Breast epithelium (tissue), 4 donors: ENCODE measurements at regions not wholly inside any gene's neighbourhood (a gene's known extent, or its start where the extent isn't known, plus 50 kb on each side); places are given as distances from the start of the nearest gene placed in this dataset.
A peak's percentile ranks its signal among the peaks of the same experiment; 100 is the strongest.

Source experiments
- DNase-seq, 2 donors: peaks; one replicate each; pipeline ENCODE4 v3.0.0-alpha.2; 2019; ENCODE audit warnings: low spot score in 2 of 2
- H3K27ac ChIP-seq, 2 donors: fragments of 200-600 bp; sonication (generic) in 1 of 2; one replicate each; pipeline ENCODE4 v1.5.1; 2016 to 2019; ENCODE audit warnings: mild to moderate bottlenecking in 1 of 2
- H3K27me3 ChIP-seq, 2 donors: fragments of 200-600 bp; sonication (generic) in 1 of 2; one replicate each; pipeline versions ENCODE4 v1.5.1 to v1.6.0; 2017 to 2019; ENCODE audit warnings: control low read depth in 1 of 2, mild to moderate bottlenecking in 1 of 2
- H3K36me3 ChIP-seq: fragments of 200-600 bp; one replicate; pipeline ENCODE4 v1.5.1; 2019
- H3K4me1 ChIP-seq, 2 donors: fragments of 200-600 bp; sonication (generic); one replicate each; pipeline ENCODE4 v1.5.1; 2016 to 2019; ENCODE audit warnings: control low read depth in 1 of 2
- H3K4me3 ChIP-seq, 3 donors: fragments of 200-600 bp; sonication (generic); 1 replicate in 2 of 3; 2 replicates in 1 of 3; pipeline ENCODE4 v1.5.1; 2016 to 2019; ENCODE audit warnings: mild to moderate bottlenecking in 3 of 3, moderate library complexity in 2 of 3
- H3K9me3 ChIP-seq, 2 donors: fragments of 200-600 bp; sonication (generic) in 1 of 2; one replicate each; pipeline ENCODE4 v1.5.1; 2016 to 2019; ENCODE audit warnings: control low read depth in 1 of 2
- POLR2A ChIP-seq: fragments of 450-650 bp; IDR thresholded peaks from one replicate; pipeline ENCODE4 v1.6.1; 2016; ENCODE audit warnings: antibody characterized with exemption, mild to moderate bottlenecking, moderate library complexity
- POLR2AphosphoS5 ChIP-seq, 3 donors: sonication (generic); formaldehyde crosslinking; IDR thresholded peaks; one replicate each; pipeline ENCODE4 v1.6.1; 2017; ENCODE audit warnings: antibody characterized with exemption in 3 of 3
- intact Hi-C: fragments of 100-400 bp; cut with DNase I; formaldehyde crosslinking; loops from one replicate; pipeline ENCODE4 v1.15.1; 2023; ENCODE audit warnings: low total_unique reads
- TF ChIP-seq, protein P1 (sequence below), 3 donors: fragments of 450-650 bp; IDR thresholded peaks; one replicate each; pipeline ENCODE4 v1.5.1; 2016 to 2017; ENCODE audit warnings: antibody characterized with exemption in 3 of 3, mild to moderate bottlenecking in 3 of 3, moderate library complexity in 3 of 3

DNA sequence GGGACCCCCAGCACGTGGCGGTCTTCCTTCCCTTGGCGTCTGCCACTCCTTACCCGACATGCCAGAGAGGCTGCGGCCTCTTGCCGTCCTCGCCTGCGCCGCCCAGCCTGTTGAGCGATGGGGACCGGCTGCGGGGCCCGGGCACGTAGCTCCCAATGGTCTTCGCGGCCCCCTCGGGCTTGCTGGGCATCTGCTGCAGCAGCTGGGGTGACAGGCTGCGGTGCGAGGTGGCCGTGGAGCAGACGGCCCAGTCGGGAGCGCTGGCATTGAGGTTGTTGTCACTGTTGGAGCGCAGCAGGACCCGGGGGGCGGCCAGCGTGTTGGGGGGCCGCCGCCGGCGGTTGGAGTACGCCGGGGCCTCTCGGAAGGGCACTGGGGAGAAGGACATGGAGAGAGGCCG lies 422.0 kb downstream of the CTTN start:
- intact Hi-C loops, result no loop called here
- no peak for DNase-seq

DNA sequence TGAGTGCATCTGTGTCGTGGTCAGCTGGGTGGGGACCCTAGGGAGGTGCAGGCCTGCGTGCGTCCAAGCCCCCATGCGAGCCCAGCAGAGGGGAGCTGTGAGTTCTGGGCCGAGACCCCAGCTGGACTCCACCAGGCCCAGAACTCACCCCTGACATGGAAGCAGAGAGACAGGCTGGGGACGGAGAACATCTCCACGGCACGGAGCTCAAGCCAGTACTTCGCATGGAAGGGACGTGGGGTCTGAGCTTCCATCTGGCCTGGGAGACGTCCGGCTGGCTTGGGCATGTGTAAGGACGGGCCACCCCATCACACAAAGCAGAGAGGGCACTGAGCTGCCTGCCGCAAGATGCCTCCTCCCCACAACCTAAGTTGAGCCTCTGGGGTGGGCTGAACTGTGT lies 422.4 kb downstream of the CTTN start:
- TF ChIP-seq POLR2A, result no peak
- no peak for TF ChIP-seq POLR2AphosphoS5 (IDR thresholded peaks at IDR 0.05)
- TF ChIP-seq, protein P1, sequence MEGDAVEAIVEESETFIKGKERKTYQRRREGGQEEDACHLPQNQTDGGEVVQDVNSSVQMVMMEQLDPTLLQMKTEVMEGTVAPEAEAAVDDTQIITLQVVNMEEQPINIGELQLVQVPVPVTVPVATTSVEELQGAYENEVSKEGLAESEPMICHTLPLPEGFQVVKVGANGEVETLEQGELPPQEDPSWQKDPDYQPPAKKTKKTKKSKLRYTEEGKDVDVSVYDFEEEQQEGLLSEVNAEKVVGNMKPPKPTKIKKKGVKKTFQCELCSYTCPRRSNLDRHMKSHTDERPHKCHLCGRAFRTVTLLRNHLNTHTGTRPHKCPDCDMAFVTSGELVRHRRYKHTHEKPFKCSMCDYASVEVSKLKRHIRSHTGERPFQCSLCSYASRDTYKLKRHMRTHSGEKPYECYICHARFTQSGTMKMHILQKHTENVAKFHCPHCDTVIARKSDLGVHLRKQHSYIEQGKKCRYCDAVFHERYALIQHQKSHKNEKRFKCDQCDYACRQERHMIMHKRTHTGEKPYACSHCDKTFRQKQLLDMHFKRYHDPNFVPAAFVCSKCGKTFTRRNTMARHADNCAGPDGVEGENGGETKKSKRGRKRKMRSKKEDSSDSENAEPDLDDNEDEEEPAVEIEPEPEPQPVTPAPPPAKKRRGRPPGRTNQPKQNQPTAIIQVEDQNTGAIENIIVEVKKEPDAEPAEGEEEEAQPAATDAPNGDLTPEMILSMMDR (IDR thresholded peaks at IDR 0.05), result no peak
- intact Hi-C loops, result no loop called here

More for the DNA sequence above, 422.0 kb downstream of the CTTN start:
- Histone ChIP-seq H3K4me1 (no peaks in the 10 kb centered on the region), H3K27ac (no peak overlapping the region), H3K9me3 (no peaks in the 10 kb centered on the region), H3K27me3 (peaks cover 0 to 5% of the 10 kb centered on the region in 2 donors), H3K4me3 (no peak overlapping the region), H3K36me3 (no peaks in the 10 kb centered on the region)
- TF ChIP-seq, protein P1 (IDR thresholded peaks at IDR 0.05), result no peak
- no peak for TF ChIP-seq POLR2A
- TF ChIP-seq POLR2AphosphoS5 (IDR thresholded peaks at IDR 0.05), result no peak

GRCh38 chr11:70823771-70824170 lies 425.4 kb downstream of the CTTN start:
- intact Hi-C loops, result no loop called here
- no peak for DNase-seq
- TF ChIP-seq POLR2AphosphoS5 (IDR thresholded peaks at IDR 0.05), result no peak
- TF ChIP-seq, protein P1 (IDR thresholded peaks at IDR 0.05), result no peak
- TF ChIP-seq POLR2A, result no peak
- H3K27ac ChIP-seq, result no peak overlapping the region
- H3K4me3 ChIP-seq, result no peak overlapping the region
- H3K4me1 ChIP-seq, result no peaks in the 10 kb centered on the region
- H3K36me3 ChIP-seq, result no peaks in the 10 kb centered on the region
- H3K9me3 ChIP-seq, result no peaks in the 10 kb centered on the region
- peaks cover 0 to 5% of the 10 kb centered on the region in 2 donors for H3K27me3 ChIP-seq

More for the DNA sequence above, 422.4 kb downstream of the CTTN start:
- no peaks in the 10 kb centered on the region for H3K4me1 ChIP-seq
- H3K27ac ChIP-seq, result no peak overlapping the region
- no peak overlapping the region for H3K4me3 ChIP-seq
- H3K36me3 ChIP-seq, result no peaks in the 10 kb centered on the region
- H3K9me3 ChIP-seq, result no peaks in the 10 kb centered on the region
- peaks cover 0 to 5% of the 10 kb centered on the region in 2 donors for H3K27me3 ChIP-seq
- no peak for DNase-seq

GRCh38 chr11:70824605-70825245 lies 426.4 kb downstream of the CTTN start:
- H3K27me3 ChIP-seq, result peaks cover 0 to 5% of the 10 kb centered on the region in 2 donors
- H3K9me3 ChIP-seq, result no peaks in the 10 kb centered on the region
- H3K4me1 ChIP-seq, result no peaks in the 10 kb centered on the region
- no peaks in the 10 kb centered on the region for H3K36me3 ChIP-seq
- H3K4me3 ChIP-seq, result no peak overlapping the region
- no peak overlapping the region for H3K27ac ChIP-seq
- TF ChIP-seq, protein P1 (IDR thresholded peaks at IDR 0.05), result no peak
- TF ChIP-seq POLR2AphosphoS5 (IDR thresholded peaks at IDR 0.05) (no peak), POLR2A (no peak)
- intact Hi-C loops, result loop anchor here (1.0 kb wide), 1 partner anchor 20 kb away; no protein-coding TSS in a partner anchor
- no peak for DNase-seq

DNA sequence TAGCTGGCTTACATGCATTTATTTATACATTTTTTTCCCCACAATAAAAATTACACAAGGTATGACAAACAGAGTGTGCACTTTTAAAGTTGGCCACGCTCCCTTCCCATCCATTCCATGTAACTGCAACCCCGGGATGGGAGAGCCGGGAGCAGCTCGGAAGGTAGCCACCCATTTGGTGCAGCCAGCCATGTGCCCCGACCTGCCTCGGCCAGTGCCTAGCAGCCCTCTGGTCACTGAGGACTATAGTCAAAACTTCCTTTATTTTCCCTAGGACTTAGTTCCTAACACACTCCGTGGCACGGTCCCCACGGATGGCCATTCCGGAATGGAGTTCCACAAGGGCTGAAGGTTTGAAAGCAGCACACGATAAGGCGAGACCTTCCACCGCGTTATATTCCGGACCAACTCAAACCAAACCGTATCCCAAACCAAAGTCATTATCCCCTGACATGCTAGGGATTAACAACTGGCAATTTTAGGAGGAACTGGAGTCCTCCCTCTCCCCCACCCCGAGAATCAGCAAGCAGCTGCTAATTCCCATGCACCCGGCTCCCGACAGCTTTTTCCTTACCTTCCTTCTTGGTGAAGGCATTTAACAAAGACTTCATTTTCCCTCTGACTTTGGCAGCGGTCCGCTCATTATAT lies 426.4 kb downstream of the SHANK2 start:
- Histone ChIP-seq H3K27ac (peak overlapping the region; percentile 35 to 38), H3K27me3 (peaks cover 0 to 5% of the 10 kb centered on the region in 2 donors), H3K4me1 (no peaks in the 10 kb centered on the region), H3K9me3 (no peaks in the 10 kb centered on the region), H3K4me3 (peak overlapping the region; percentile 15 to 59 (median 44)), H3K36me3 (no peaks in the 10 kb centered on the region)
- DNase-seq, result no peak
- TF ChIP-seq POLR2AphosphoS5 (IDR thresholded peaks at IDR 0.05), result no peak
- TF ChIP-seq, protein P1 (IDR thresholded peaks at IDR 0.05), result no peak
- TF ChIP-seq POLR2A, result no peak
- intact Hi-C loops, result loop anchor here (1.0 kb wide), 1 partner anchor 22 kb away; no protein-coding TSS in a partner anchor
